ENCODE measurements at regions not wholly inside any gene's neighbourhood (a gene's known extent, or its start where the extent isn't known, plus 50 kb on each side); places are given as distances from the start of the nearest gene placed in this dataset.

GRCh38 chr2:145431181-145431951, 911.4 kb upstream of the ZEB2 start:
- no peak overlapping the region for H3K4me3 ChIP-seq
- H3K36me3 ChIP-seq (ENCODE audit: insufficient read depth in 1 of 2, low read depth in 1 of 2) = no peaks in the 10 kb centered on the region
- TF ChIP-seq CTCF (IDR thresholded peaks at IDR 0.05) = no peak
- ATAC-seq (no peak), DNase-seq (no peak)
- H3K27ac ChIP-seq = no peak overlapping the region
- no peaks in the 10 kb centered on the region for H3K9me3 ChIP-seq
- H3K4me1 ChIP-seq = no peaks in the 10 kb centered on the region
- WGBS, 3 donors = 71 to 74% (median 73%) methylated on average over 9 of the region's 9 CpGs
- intact Hi-C loops (cut with DNase I) = no loop called here
- no peaks in the 10 kb centered on the region for H3K27me3 ChIP-seq (ENCODE audit: insufficient read depth in 3 of 3, low read length in 2 of 3)

DNA sequence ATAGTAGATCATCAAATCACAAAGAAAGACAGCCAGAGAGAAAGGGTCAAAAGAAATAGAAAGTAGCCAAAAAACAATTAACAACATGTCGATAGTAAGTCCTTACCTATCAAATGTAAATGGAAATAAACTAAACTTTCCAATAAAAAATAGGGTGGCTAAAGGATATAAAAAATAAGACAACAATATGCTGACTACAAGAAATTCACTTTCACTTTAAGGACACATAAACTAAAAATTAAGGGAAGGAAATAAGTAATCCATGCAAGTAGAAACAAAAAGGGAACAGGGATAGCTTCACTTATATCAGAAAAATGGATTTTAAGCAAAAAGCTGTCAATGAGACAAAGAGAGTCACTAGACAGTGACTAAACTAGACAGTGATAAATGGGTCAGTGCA, 903.9 kb upstream of the ZEB2 start:
- no peak overlapping the region for H3K27ac ChIP-seq
- H3K27me3 ChIP-seq (ENCODE audit: insufficient read depth in 3 of 3, low read length in 2 of 3) = no peaks in the 10 kb centered on the region
- H3K4me3 ChIP-seq = no peak overlapping the region
- H3K36me3 ChIP-seq (ENCODE audit: insufficient read depth in 1 of 2, low read depth in 1 of 2) = no peaks in the 10 kb centered on the region
- TF ChIP-seq CTCF (IDR thresholded peaks at IDR 0.05) = no peak
- no peak for ATAC-seq
- WGBS, 3 donors = 96 to 100% (median 97%) methylated on average over 1 of the region's 1 CpG
- peaks cover 6% of the 10 kb centered on the region for H3K9me3 ChIP-seq
- intact Hi-C loops (cut with DNase I) = no loop called here
- no peak for DNase-seq
- no peaks in the 10 kb centered on the region for H3K4me1 ChIP-seq

- DNase-seq = no peak
- no peak for ATAC-seq
- Histone ChIP-seq H3K4me1 (no peaks in the 10 kb centered on the region), H3K27me3 (ENCODE audit: insufficient read depth in 3 of 3, low read length in 2 of 3) (no peaks in the 10 kb centered on the region), H3K36me3 (ENCODE audit: insufficient read depth in 1 of 2, low read depth in 1 of 2) (no peaks in the 10 kb centered on the region), H3K4me3 (no peak overlapping the region), H3K27ac (no peak overlapping the region), H3K9me3 (peaks cover 6% of the 10 kb centered on the region)
- no peak for TF ChIP-seq CTCF (IDR thresholded peaks at IDR 0.05)
- intact Hi-C loops (cut with DNase I) = no loop called here
- 96 to 100% (median 97%) methylated on average over 1 of the region's 1 CpG for WGBS, 3 donors
Observed at GRCh38 chr2:145422576-145422975, 902.7 kb upstream of the ZEB2 start.

DNA sequence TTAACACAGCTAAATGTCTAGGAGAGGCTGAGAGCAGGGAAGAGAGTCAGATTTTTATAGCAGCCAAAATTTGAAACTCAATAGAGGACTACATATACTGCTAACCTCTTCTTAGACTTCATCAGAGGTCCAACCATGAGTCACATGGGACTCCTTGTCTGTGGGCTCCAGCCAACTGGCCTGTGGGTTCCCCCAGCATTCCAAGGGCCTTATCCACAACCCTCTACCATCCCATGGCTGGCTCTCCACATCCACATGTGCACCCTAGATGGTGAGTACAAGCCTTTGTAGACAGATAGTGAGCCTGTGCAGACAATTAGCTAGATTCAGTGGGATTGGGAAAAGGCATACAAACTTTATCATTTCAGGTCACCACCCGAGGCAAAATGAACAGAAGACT, 901.9 kb upstream of the ZEB2 start:
- Histone ChIP-seq H3K27me3 (ENCODE audit: insufficient read depth in 3 of 3, low read length in 2 of 3) (no peaks in the 10 kb centered on the region), H3K27ac (no peak overlapping the region), H3K4me1 (no peaks in the 10 kb centered on the region), H3K36me3 (ENCODE audit: insufficient read depth in 1 of 2, low read depth in 1 of 2) (no peaks in the 10 kb centered on the region), H3K9me3 (peaks cover 6% of the 10 kb centered on the region), H3K4me3 (no peak overlapping the region)
- no peak for TF ChIP-seq CTCF (IDR thresholded peaks at IDR 0.05)
- ATAC-seq (no peak), DNase-seq (no peak)
- 94 to 97% (median 94%) methylated on average over 1 of the region's 1 CpG for WGBS, 3 donors
- intact Hi-C loops (cut with DNase I) = no loop called here

GRCh38 chr2:145416640-145417039, 896.7 kb upstream of the ZEB2 start:
- no peak overlapping the region for H3K27ac ChIP-seq
- no peaks in the 10 kb centered on the region for H3K9me3 ChIP-seq
- no peaks in the 10 kb centered on the region for H3K36me3 ChIP-seq (ENCODE audit: insufficient read depth in 1 of 2, low read depth in 1 of 2)
- TF ChIP-seq CTCF (IDR thresholded peaks at IDR 0.05) = no peak
- 91 to 95% (median 94%) methylated on average over 2 of the region's 2 CpGs for WGBS, 3 donors
- H3K4me3 ChIP-seq = no peak overlapping the region
- intact Hi-C loops (cut with DNase I) = no loop called here
- no peaks in the 10 kb centered on the region for H3K27me3 ChIP-seq (ENCODE audit: insufficient read depth in 3 of 3, low read length in 2 of 3)
- ATAC-seq = no peak
- DNase-seq = no peak
- no peaks in the 10 kb centered on the region for H3K4me1 ChIP-seq

All from psoas muscle (tissue), 7 donors.